SW 1271 (cell line): ENCODE measurements at regions not wholly inside any gene's neighbourhood (a gene's known extent, or its start where the extent isn't known, plus 50 kb on each side); places are given as distances from the start of the nearest gene placed in this dataset.

ENCODE experiments used
- DNase-seq, 2 experiments: peaks; one replicate each; lab custom pipeline; 2025; lab: John Stamatoyannopoulos, UW

DNA sequence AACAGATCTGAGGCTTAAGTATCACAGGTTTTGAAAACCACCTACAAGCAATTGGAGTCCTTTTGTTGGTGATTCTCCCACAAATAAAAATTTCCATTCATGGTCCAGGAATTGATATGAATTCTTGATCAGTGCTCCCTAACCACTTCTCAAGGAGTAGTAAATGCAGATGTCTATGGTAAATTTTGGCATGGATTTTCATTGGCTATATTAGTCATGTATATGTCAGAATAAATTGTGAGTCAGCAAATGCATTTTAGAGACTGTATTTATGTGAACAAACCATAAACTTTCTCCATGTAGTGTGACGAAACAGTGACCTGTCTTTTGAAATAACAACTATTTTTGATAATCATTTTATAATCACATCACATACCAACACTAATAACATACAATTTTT lies 611.1 kb downstream of the HTR1A start:
- DNase-seq = no peak

DNA sequence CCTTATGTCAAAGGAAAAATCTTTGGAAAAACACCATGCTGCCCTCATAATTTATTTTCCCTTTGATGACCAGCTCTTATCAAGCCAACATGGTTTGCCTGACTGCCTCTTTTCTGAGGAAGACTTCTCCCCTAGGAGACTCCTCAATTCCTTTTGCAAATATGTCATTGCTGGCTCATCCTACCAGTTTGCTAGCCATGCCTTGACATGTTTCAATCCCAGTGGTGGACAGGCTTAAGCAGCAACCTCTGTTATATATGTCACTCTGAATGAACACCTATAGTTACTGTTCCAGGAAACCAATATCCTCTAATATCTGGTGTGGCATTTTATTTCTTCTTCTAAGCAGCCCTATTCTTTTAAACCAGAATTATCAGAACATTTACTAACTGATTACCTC lies 615.8 kb downstream of the HTR1A start:
- DNase-seq = no peak

GRCh38 chr5:63341442-63341841 lies 620.8 kb downstream of the HTR1A start:
- no peak for DNase-seq

DNA sequence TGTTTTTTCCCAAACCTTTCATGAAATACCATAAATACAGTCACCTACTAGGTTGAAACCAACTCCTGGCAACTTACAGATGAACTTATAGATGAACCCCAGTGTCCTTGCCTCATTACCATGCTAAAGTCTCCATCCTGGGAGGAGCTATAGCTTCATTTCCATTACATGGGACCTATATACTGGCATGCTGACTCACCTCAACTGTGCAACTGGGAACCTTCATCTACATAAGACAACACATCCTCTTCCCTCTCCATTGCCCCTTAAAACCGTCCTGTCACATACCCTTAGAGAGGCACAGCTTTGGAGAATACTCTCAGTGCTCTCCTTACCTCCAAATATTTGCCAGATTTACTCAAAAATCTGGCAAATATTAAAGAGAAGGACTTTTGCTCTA lies 638.3 kb downstream of the HTR1A start:
- no peak for DNase-seq

- no peak for DNase-seq
Measured at GRCh38 chr5:63314551-63314950, 647.7 kb downstream of the HTR1A start.

GRCh38 chr5:63310644-63311043 lies 651.6 kb downstream of the HTR1A start:
- DNase-seq = no peak

DNA sequence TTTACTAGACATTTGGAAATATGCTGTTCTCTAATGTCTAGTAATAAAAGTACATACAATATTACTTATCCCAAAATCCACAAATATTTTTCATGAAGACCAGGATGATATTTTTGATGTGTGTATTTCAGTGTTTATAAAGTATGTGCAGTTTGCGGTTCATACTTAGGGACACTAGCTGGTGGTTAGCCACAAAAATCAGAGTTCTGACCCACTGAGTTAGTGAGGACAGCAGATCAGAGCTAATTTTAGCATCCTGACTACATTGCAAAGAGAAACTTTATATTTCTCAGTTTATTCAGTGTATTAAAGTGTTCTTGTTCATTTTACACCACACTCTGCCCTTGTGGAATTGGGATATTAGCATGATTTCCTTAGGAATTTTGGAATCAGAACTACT lies 655.3 kb downstream of the HTR1A start:
- DNase-seq = no peak

- no peak for DNase-seq
Measured at GRCh38 chr5:63293317-63293716, 668.9 kb downstream of the HTR1A start.

- no peak for DNase-seq
Measured at GRCh38 chr5:63286724-63287123, 675.5 kb downstream of the HTR1A start.

- DNase-seq = no peak
Measured at GRCh38 chr5:63263411-63263810, 684.8 kb downstream of the LRRC70 start.

- no peak for DNase-seq
Measured at GRCh38 chr5:63262185-63262981, 683.8 kb downstream of the LRRC70 start.

DNA sequence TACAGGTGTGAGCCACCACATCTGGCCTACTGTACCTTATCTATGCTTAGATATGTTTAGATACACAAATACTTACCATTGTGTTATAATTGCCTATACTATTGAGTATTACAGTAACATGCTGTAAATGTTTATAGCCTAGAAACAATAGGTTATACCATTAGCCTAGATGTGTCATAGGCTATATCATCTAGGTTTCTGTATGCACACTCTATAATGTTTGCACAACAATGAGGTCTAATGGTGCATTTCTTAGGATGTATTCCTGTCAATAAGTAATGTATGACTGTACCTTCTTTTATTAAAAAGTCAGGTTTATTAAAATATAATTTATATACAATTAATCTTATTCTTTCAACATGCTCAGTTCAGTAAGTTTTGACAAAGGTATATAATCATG lies 683.1 kb downstream of the LRRC70 start:
- DNase-seq = no peak

- no peak for DNase-seq
Measured at GRCh38 chr5:63255594-63255993, 677.0 kb downstream of the LRRC70 start.

DNA sequence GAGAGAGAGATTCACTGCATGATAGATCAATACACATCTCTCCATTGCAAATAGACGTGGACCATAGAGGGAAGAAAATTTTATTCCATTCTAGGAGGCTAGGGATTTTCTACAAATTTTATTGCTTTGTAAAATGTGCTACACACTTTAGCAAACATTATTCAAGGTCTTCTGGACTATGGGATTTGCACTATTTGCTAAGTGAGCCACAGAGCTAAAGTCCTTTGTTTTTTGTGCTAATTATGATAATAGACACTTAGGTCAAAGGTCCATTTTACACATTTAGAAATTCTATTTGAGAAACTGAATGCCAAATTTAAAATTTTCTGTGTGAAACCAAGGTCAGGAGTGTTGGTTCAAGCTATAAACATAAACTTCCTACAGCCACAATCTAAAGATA lies 672.3 kb downstream of the LRRC70 start:
- no peak for DNase-seq

GRCh38 chr5:63249960-63250359 lies 671.3 kb downstream of the LRRC70 start:
- DNase-seq = no peak

DNA sequence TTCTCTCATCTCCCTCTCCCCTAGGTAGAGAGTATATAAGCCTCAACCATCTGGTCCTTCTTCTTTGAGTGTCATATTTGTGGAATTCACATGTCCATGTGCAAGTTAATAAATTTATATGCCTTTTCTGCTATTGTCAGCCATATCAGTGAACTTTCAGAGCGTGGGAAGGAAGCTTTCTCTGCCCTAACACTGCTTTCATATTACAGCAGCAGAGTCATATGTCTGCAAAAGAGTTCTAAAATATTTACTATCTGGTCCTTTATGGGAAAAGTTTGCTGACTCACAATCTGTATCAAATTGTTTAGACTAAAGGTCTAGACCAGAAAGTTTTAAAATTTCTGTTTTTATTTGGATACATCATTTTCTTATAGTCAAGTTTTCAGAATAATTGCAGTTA lies 669.0 kb downstream of the LRRC70 start:
- DNase-seq = no peak

GRCh38 chr5:63245271-63245670 lies 666.7 kb downstream of the LRRC70 start:
- DNase-seq = no peak

- no peak for DNase-seq
Measured at GRCh38 chr5:63240063-63240755, 661.6 kb downstream of the LRRC70 start.

DNA sequence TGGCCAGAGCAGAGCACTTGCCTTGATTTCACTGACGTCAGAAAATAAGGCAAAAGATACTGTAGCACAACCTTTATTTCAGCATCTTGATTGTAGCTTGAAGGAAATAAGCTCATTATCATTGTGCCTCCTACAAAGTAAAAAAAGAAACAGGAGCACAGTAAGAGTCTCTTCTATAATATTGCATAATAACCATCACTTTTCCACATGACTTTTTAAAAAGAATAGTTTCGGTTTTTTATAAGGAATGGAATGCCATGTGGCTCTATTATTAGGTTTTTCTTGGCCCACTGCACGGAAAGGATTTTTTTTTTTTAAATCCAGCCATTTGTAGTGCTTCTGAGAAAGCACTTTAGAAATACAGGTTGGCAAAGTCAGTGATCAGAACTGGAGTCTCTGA lies 655.3 kb downstream of the LRRC70 start:
- no peak for DNase-seq

DNA sequence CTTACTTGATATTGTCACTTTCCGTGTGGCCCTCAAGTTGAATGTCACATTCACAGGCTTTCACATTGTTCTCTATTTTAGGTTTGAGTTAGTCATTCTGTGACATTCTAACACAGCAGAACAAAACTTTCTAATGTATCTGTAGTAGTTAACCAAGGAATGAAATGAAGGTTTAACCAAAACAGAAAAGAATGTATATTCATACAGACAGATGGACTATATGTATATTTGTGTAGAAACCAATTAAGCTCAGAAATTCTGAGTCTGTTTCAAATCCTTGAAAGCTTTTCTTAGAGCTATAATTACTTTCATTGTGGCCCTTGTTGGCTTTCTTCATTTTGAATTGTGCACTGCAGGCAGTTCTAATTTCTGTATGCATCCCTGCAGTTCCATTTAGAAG lies 654.7 kb downstream of the LRRC70 start:
- DNase-seq = no peak

GRCh38 chr5:63230754-63231153 lies 652.1 kb downstream of the LRRC70 start:
- no peak for DNase-seq

- DNase-seq = no peak
Measured at GRCh38 chr5:63228154-63228553, 649.5 kb downstream of the LRRC70 start.

GRCh38 chr5:63220244-63220643 lies 641.6 kb downstream of the LRRC70 start:
- DNase-seq = no peak

DNA sequence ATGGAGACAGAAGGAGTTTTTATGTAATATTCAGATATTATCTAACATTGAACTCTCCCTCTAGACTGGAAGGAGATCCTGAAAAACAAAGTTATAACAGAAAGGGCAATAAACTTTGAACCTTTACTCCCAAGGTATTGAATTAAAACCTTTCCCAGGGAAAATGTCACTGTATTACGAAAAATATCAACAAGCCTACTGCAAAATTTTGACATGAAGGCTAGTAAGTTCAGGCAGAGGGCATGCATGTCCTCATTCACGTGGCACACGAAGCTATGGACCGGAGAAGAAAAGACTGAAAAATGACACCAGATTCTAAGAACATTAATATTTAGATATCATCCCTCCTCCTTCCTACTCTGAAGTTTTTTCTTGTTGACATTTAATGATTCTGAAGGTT lies 638.8 kb downstream of the LRRC70 start:
- DNase-seq = no peak
